ENCODE measurements at regions not wholly inside any gene's neighbourhood (a gene's known extent, or its start where the extent isn't known, plus 50 kb on each side); places are given as distances from the start of the nearest gene placed in this dataset.

DNA sequence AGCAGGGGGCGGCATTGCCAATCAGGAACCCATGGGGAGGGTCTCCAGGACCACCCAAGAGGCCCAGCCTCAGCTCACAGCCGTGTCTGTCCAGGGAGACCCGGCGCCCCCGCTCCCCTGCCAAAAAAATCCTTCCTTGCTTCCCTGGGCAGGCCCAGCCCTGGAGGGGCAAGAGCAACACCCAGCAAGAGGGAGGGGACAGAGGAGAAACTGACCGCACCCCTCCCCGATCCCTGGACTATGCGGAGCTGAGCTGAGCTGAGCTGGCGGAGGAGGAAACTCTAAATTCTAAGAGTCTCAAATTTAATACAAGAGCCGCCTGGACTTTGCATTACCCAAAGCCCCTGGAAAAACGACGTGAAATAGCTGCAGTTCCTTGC is 52.0 kb upstream of the SHISAL1 start:
- no peak overlapping the region for H3K4me3 ChIP-seq (ENCODE audit: low read depth, low read length)
- TF ChIP-seq, protein P1, sequence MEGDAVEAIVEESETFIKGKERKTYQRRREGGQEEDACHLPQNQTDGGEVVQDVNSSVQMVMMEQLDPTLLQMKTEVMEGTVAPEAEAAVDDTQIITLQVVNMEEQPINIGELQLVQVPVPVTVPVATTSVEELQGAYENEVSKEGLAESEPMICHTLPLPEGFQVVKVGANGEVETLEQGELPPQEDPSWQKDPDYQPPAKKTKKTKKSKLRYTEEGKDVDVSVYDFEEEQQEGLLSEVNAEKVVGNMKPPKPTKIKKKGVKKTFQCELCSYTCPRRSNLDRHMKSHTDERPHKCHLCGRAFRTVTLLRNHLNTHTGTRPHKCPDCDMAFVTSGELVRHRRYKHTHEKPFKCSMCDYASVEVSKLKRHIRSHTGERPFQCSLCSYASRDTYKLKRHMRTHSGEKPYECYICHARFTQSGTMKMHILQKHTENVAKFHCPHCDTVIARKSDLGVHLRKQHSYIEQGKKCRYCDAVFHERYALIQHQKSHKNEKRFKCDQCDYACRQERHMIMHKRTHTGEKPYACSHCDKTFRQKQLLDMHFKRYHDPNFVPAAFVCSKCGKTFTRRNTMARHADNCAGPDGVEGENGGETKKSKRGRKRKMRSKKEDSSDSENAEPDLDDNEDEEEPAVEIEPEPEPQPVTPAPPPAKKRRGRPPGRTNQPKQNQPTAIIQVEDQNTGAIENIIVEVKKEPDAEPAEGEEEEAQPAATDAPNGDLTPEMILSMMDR (IDR thresholded peaks at IDR 0.05; ENCODE audit: low read depth, low read length), result no peak

DNA sequence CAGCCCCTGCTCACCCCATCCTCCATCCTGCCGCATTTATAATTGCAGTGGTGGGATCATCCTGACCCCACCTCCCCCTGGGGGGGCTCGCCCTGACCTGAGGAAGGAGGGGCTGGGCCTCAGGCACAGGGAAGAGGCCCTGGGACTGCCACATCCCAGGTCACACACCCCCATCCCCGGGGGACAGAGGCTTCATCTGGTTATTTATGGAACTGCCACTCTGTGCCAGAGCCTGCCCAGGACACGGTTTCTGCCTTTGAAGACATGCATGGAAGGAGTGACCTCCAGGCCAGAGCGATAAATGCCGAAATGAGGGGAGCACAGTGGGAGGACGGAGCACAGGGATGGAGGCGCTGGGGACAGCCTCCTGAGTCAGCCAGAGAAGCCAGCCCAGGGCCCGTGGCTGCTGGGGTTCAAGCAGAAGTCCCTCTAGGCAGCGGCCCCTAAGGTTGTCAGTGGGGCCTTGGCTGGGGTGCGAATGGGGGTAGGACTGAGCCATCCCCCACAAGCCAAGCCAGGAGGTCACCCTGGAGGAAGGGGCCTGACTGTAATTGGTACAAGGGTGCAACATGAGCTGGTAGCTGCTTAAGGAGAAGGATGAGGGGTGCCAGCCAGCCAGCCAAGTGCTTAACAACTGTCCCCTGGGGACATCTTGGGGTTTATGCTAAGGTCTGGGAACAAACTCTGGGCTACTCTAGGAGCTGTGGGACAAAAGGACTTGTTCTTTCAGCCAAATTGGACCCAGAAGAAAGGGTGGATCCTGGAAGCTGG is 51.4 kb upstream of the SHISAL1 start:
- H3K4me3 ChIP-seq (ENCODE audit: low read depth, low read length), result no peak overlapping the region
- TF ChIP-seq, protein P1 (IDR thresholded peaks at IDR 0.05; ENCODE audit: low read depth, low read length), result no peak

DNA sequence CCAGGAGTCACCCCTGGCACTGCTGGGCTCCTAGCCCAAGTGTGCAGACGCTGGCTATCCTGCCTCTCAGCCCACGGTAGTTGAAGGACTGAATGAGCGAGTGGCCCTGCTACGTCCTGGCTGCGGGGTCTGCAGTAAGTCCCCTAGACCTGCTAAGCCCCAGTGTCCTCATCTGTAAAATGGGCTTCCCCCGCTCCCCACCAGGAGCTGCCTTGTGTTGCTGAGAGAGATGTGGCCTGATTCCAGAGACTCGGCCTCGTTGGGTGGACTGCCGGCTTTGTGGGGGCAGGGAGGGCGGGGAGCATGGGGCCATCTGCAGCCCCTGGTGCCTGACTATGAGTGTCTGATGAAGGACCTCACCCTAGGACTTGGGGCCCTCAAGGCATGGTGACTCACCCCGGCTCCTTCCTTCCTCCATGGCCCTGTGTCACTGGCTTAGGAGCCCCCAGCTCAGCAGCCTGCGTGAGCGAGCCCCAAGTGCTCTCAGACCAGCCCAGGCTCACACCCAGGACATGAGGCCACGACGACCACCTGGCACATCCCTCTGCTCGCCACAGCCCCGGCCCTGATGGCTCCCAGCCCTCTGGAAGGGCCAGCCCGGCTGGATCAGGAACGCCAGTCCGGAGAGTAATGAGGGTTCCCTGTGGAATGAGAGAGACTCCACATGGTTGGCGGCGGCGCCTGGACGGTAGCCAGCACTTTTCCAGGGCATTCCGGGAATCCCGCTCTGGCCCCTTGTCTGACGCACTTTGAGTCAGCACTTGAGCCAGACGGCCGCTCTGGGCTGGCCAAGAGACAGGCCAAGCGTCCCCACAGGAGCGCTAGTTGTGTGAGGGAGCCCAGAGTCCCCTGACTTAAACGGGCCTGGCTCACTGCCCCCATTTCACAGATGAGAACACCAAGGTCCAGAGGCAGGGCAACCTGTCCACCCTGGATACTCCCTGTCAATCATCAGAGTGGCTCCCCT is 50.5 kb upstream of the SHISAL1 start:
- peak overlapping the region; percentile 32; the same call in 1 of the 2 replicates for H3K4me3 ChIP-seq (ENCODE audit: low read depth, low read length)
- TF ChIP-seq, protein P1 (IDR thresholded peaks at IDR 0.05; ENCODE audit: low read depth, low read length), result no peak

DNA sequence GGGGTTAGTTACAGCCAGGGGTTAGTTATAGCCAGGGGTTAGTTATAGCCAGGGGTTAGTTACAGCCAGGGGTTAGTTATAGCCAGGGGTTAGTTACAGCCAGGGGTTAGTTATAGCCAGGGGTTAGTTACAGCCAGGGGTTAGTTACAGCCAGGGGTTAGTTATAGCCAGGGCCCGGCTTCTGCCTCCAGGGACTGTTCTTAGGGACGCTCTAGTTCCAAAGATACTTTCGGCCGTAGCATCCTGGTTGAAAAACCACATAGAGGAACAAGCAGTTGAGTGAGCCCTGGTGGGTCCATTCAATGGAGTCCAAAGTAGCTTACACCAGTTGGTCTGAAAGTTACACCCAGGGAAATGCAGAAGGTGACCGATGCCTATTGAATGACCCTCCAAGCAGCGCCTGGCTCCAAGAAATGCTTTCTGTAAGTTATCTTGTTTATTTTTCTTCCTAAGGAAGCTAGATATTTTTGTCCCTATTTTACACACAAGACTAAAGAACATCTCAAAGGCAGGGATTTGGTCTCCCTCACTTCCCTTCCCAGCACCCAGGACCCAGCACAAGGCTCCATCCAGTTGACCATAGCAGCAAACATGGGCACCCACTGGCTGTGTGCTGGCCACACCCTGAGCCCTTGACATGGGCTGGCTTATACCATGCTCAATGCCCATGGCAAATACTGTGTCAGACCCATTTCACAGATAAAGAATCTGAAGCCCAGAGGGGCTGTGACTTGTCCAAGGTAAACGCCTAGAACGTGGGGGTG is 49.7 kb upstream of the SHISAL1 start:
- TF ChIP-seq, protein P1 (IDR thresholded peaks at IDR 0.05; ENCODE audit: low read depth, low read length), result no peak

More for the DNA sequence above, 49.7 kb upstream of the SHISAL1 start:
- H3K4me3 ChIP-seq (ENCODE audit: low read depth, low read length), result no peak overlapping the region
